Cardiac muscle cell (in vitro differentiated cells and primary cell): ENCODE measurements at regions not wholly inside any gene's neighbourhood (a gene's known extent, or its start where the extent isn't known, plus 50 kb on each side); places are given as distances from the start of the nearest gene placed in this dataset.

ENCODE experiments used
- DNase-seq, 2 donors: peaks; one replicate each; pipeline versions ENCODE4 v3.0.0 to v3.0.0-alpha.2; 2010 to 2017; ENCODE audit warnings: low read depth in 1 of 2, low spot score in 1 of 2
- H3K27ac ChIP-seq: fragments of 200-600 bp; sonication (generic); 2 replicates; pipeline ENCODE4 v1.5.1; 2016
- H3K27me3 ChIP-seq: fragments of 200-600 bp; sonication (generic); 2 replicates; pipeline ENCODE4 v1.6.0; 2016; ENCODE audit warnings: control low read depth
- H3K36me3 ChIP-seq: fragments of 200-600 bp; sonication (generic); 2 replicates; pipeline ENCODE4 v1.5.1; 2016; ENCODE audit warnings: control low read depth
- H3K4me1 ChIP-seq: fragments of 200-600 bp; sonication (generic); 2 replicates; pipeline ENCODE4 v1.8.1; 2017; ENCODE audit warnings: low read depth, mild to moderate bottlenecking, mixed run types
- H3K4me3 ChIP-seq: fragments of 200-600 bp; sonication (generic); 2 replicates; pipeline ENCODE4 v1.5.1; 2016; ENCODE audit warnings: mild to moderate bottlenecking
- H3K9me3 ChIP-seq: fragments of 200-600 bp; sonication (generic); 2 replicates; pipeline ENCODE4 v1.5.1; 2017; ENCODE audit warnings: low read depth, mild to moderate bottlenecking, control low read depth
- CTCF ChIP-seq: IDR thresholded peaks from 2 replicates; pipeline ENCODE4 v1.5.1; 2012; ENCODE audit warnings: low read depth, mild to moderate bottlenecking, low read length

- no peak overlapping the region for H3K27ac ChIP-seq
- no peak overlapping the region for H3K4me3 ChIP-seq
- H3K27me3 ChIP-seq: no peaks in the 10 kb centered on the region
- no peak for TF ChIP-seq CTCF
- H3K4me1 ChIP-seq: no peaks in the 10 kb centered on the region
- no peaks in the 10 kb centered on the region for H3K36me3 ChIP-seq
- H3K9me3 ChIP-seq: no peaks in the 10 kb centered on the region
- DNase-seq: no peak
Measured at GRCh38 chr2:43035922-43036321, 190.5 kb downstream of the ZFP36L2 start.

- no peak overlapping the region for H3K27ac ChIP-seq
- DNase-seq: no peak
- no peaks in the 10 kb centered on the region for H3K36me3 ChIP-seq
- no peaks in the 10 kb centered on the region for H3K9me3 ChIP-seq
- TF ChIP-seq CTCF: no peak
- H3K27me3 ChIP-seq: no peaks in the 10 kb centered on the region
- H3K4me3 ChIP-seq: no peak overlapping the region
- H3K4me1 ChIP-seq: no peaks in the 10 kb centered on the region
Measured at GRCh38 chr2:43034921-43035320, 191.5 kb downstream of the ZFP36L2 start.

GRCh38 chr2:43034242-43034619, 192.2 kb downstream of the ZFP36L2 start:
- no peaks in the 10 kb centered on the region for H3K27me3 ChIP-seq
- H3K9me3 ChIP-seq: no peaks in the 10 kb centered on the region
- no peaks in the 10 kb centered on the region for H3K36me3 ChIP-seq
- no peak for DNase-seq
- TF ChIP-seq CTCF: no peak
- H3K27ac ChIP-seq: no peak overlapping the region
- no peaks in the 10 kb centered on the region for H3K4me1 ChIP-seq
- no peak overlapping the region for H3K4me3 ChIP-seq

- TF ChIP-seq CTCF: no peak
- no peak for DNase-seq
- H3K36me3 ChIP-seq: no peaks in the 10 kb centered on the region
- H3K9me3 ChIP-seq: no peaks in the 10 kb centered on the region
- H3K4me3 ChIP-seq: no peak overlapping the region
- no peaks in the 10 kb centered on the region for H3K27me3 ChIP-seq
- no peak overlapping the region for H3K27ac ChIP-seq
- H3K4me1 ChIP-seq: no peaks in the 10 kb centered on the region
Measured at GRCh38 chr2:43033466-43034241, 192.8 kb downstream of the ZFP36L2 start.

- H3K27ac ChIP-seq: no peak overlapping the region
- no peak overlapping the region for H3K4me3 ChIP-seq
- DNase-seq: no peak
- TF ChIP-seq CTCF: no peak
- no peaks in the 10 kb centered on the region for H3K4me1 ChIP-seq
- H3K27me3 ChIP-seq: no peaks in the 10 kb centered on the region
- no peaks in the 10 kb centered on the region for H3K36me3 ChIP-seq
- H3K9me3 ChIP-seq: no peaks in the 10 kb centered on the region
Measured at GRCh38 chr2:43033016-43033270, 193.5 kb downstream of the ZFP36L2 start.
